ENCODE measurements at regions not wholly inside any gene's neighbourhood (a gene's known extent, or its start where the extent isn't known, plus 50 kb on each side); places are given as distances from the start of the nearest gene placed in this dataset.

DNA sequence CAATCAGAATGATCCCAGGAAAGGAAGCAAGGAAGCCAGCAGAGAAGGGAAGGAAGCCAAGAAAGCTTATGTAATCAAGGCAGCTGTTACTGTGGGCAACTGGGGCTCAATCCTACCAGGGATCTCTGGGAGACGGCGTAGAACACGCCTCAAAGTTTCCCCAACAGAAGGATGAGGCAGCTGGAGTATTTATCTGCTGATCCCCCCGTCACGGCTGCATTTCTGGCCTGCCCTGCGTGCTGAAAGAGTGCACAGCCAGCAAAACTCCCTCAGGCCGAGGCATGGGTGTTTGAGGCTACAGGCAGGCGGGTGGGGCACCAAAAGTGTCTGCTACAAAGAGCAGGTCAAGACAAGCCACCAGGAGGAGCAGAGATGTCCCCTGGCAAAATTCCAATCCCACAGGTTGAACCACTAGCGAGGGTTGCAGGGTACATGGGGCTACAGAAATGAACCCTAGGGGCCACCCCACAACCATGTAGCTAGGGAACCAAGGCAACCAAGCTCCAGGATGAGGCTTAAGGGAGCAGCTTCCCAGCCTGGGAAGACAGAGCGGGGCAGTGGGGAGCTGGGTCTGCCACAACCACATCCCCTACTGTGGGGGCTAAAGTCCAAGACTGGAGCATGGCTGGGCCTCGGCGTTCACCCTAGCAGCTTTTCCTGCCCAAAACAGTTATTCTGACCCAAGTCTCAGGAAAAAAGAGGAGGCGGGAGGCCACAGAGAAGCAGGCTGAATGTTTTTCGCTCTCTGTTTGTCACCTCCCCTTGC, 113.4 kb downstream of the BCOR start:
- TF ChIP-seq CTCF (tag by site-specific recombination; IDR thresholded peaks at IDR 0.05) = no peak
- TF ChIP-seq ZNF530 (tag by site-specific recombination; IDR thresholded peaks at IDR 0.05; ENCODE audit: low read depth) = no peak
- TF ChIP-seq PBX3 (CRISPR knock-in tag; IDR thresholded peaks at IDR 0.05) = no peak; the same call in 1 of the 2 replicates

Measured in HEK293 (cell line).